Trophoblast cell (in vitro differentiated cells and primary cell): ENCODE measurements at regions not wholly inside any gene's neighbourhood (a gene's known extent, or its start where the extent isn't known, plus 50 kb on each side); places are given as distances from the start of the nearest gene placed in this dataset.
"Not testable (repeated sequence)": the region's sequence is repeated elsewhere in the genome, so short reads cannot be mapped to it uniquely, and the experiment has no call there.

Experiments
- DNase-seq, 2 donors: peaks; one replicate each; pipeline ENCODE4 v3.0.0-alpha.2; 2016
- H2AFZ ChIP-seq: 2 replicates; pipeline ENCODE4 v1.6.1; 2013; ENCODE audit warnings: low read length, moderate library complexity, mild to moderate bottlenecking; ENCODE audit not compliant: insufficient read depth, poor library complexity
- H2AK5ac ChIP-seq: 2 replicates; pipeline ENCODE4 v1.6.1; 2013; ENCODE audit warnings: mild to moderate bottlenecking, low read length
- H2BK120ac ChIP-seq: 2 replicates; pipeline ENCODE4 v1.6.1; 2013; ENCODE audit warnings: low read length, mild to moderate bottlenecking, moderate library complexity; ENCODE audit not compliant: insufficient read depth, poor library complexity
- H2BK12ac ChIP-seq: 2 replicates; pipeline ENCODE4 v1.6.1; 2013; ENCODE audit warnings: mild to moderate bottlenecking, low read length, moderate library complexity
- H2BK5ac ChIP-seq: 2 replicates; pipeline ENCODE4 v1.6.1; 2013; ENCODE audit warnings: low read length, low read depth, moderate library complexity, mild to moderate bottlenecking; ENCODE audit not compliant: poor library complexity
- H3K14ac ChIP-seq: 2 replicates; pipeline ENCODE4 v1.6.1; 2013; ENCODE audit warnings: mild to moderate bottlenecking, low read length
- H3K18ac ChIP-seq: 2 replicates; pipeline ENCODE4 v1.6.1; 2013; ENCODE audit warnings: mild to moderate bottlenecking, low read length
- H3K23ac ChIP-seq: 2 replicates; pipeline ENCODE4 v1.6.1; 2013; ENCODE audit warnings: low read length
- H3K27ac ChIP-seq: 2 replicates; pipeline ENCODE4 v1.5.1; 2013; ENCODE audit warnings: low read depth, mild to moderate bottlenecking, inconsistent platforms, low read length, moderate library complexity
- H3K27me3 ChIP-seq: 2 replicates; pipeline ENCODE4 v1.6.1; 2013; ENCODE audit warnings: inconsistent platforms, mild to moderate bottlenecking, low read length, moderate library complexity; ENCODE audit not compliant: insufficient read depth
- H3K36me3 ChIP-seq, 2 experiments: 1 replicate in 1 of 2; 2 replicates in 1 of 2; pipeline ENCODE4 v1.6.1; 2013; ENCODE audit warnings: low read length in 2 of 2, mild to moderate bottlenecking in 2 of 2, moderate library complexity in 1 of 2; ENCODE audit not compliant: insufficient read depth in 2 of 2, control insufficient read depth in 1 of 2
- H3K4ac ChIP-seq: 2 replicates; pipeline ENCODE4 v1.6.1; 2013; ENCODE audit warnings: low read depth, mild to moderate bottlenecking, low read length, moderate library complexity
- H3K4me1 ChIP-seq, 2 experiments: 1 replicate in 1 of 2; 2 replicates in 1 of 2; pipeline ENCODE4 v1.6.1; 2013; ENCODE audit warnings: low read length in 2 of 2, mild to moderate bottlenecking in 2 of 2, moderate library complexity in 1 of 2; ENCODE audit not compliant: insufficient read depth in 2 of 2, control insufficient read depth in 1 of 2
- H3K4me2 ChIP-seq: 2 replicates; pipeline ENCODE4 v1.6.1; 2013; ENCODE audit warnings: inconsistent platforms, mild to moderate bottlenecking, low read length, moderate library complexity
- H3K4me3 ChIP-seq: 2 replicates; pipeline ENCODE4 v1.5.1; 2013; ENCODE audit warnings: mild to moderate bottlenecking, low read depth, low read length, inconsistent platforms
- H3K79me1 ChIP-seq: one replicate; pipeline ENCODE4 v1.6.1; 2013; ENCODE audit warnings: low read length
- H3K79me2 ChIP-seq: 2 replicates; pipeline ENCODE4 v1.6.1; 2013; ENCODE audit warnings: low read length, mild to moderate bottlenecking; ENCODE audit not compliant: control insufficient read depth, insufficient read depth, poor library complexity
- H3K9ac ChIP-seq: 2 replicates; pipeline ENCODE4 v1.6.1; 2013; ENCODE audit warnings: mild to moderate bottlenecking, low read length
- H3K9me3 ChIP-seq: 2 replicates; pipeline ENCODE4 v1.6.1; 2013; ENCODE audit warnings: low read depth, mild to moderate bottlenecking, control low read depth, inconsistent platforms, low read length; ENCODE audit not compliant: insufficient read depth
- H4K12ac ChIP-seq: 2 replicates; pipeline ENCODE4 v1.6.1; 2013; ENCODE audit warnings: low read depth, mild to moderate bottlenecking, low read length, moderate library complexity
- H4K8ac ChIP-seq: 2 replicates; pipeline ENCODE4 v1.6.1; 2013; ENCODE audit warnings: low read depth, mild to moderate bottlenecking, low read length, moderate library complexity
- H4K91ac ChIP-seq: one replicate; pipeline ENCODE4 v1.6.1; 2013; ENCODE audit warnings: low read depth, mild to moderate bottlenecking, low read length, moderate library complexity
- WGBS: extraction: QIAGEN DNeasy Blood & Tissue Kit; methylation state at CpG from one replicate; pipeline ENCODE4 v1.1.7; 2013; ENCODE audit warnings: missing lambda C conversion rate; ENCODE audit not compliant: insufficient read length, insufficient coverage; ENCODE audit errors: extremely low coverage; 5-methylcytosine and 5-hydroxymethylcytosine counted together

DNA sequence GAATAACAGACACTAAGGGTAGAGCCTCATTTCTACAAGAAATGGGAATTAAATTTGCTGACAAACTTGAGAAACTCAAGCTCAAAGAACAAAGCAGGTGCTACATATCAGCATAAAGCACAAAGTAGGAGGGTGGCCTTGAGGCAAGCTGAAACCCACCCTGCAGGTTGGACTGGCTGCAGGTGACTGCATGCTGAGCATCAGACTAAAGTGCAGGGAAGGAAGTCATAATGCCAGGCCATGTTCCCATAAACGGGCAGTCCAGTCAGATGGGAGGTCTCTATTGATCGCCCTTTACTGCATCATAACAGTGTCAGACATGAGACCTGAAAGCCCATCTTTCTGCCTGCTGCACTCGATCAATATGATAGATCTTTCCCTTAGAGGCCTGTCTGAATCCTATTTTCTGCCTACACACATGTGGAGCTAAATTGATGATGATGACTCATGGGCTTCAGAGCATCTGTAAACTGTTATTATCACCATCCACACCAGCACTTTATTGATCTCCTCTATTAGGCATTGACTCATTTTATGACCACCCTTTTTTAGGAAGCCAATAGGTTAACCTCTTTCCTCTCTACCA is 224.5 kb upstream of the DDI1 start:
- H3K23ac ChIP-seq, result no peak overlapping the region
- H3K4me1 ChIP-seq, result peaks cover 0 to 3% of the 10 kb centered on the region in 2 experiments
- no peaks in the 10 kb centered on the region for H3K9me3 ChIP-seq
- H3K79me2 ChIP-seq, result no peaks in the 10 kb centered on the region
- no peaks in the 10 kb centered on the region for H3K27me3 ChIP-seq
- no peak overlapping the region for H2BK5ac ChIP-seq
- no peak overlapping the region for H2BK12ac ChIP-seq
- WGBS, result no CpG with 5 or more reads among the region's 3 CpGs
- no peak overlapping the region for H3K14ac ChIP-seq
- H3K18ac ChIP-seq, result no peak overlapping the region
- no peak overlapping the region for H3K9ac ChIP-seq
- no peak overlapping the region for H2AK5ac ChIP-seq
- no peak overlapping the region for H4K8ac ChIP-seq
- no peaks in the 10 kb centered on the region for H3K36me3 ChIP-seq
- no peak overlapping the region for H4K12ac ChIP-seq
- no peak overlapping the region for H3K4ac ChIP-seq
- no peak overlapping the region for H2AFZ ChIP-seq
- no peak overlapping the region for H4K91ac ChIP-seq
- H3K4me3 ChIP-seq, result no peak overlapping the region
- DNase-seq, result no peak
- no peak overlapping the region for H2BK120ac ChIP-seq
- H3K27ac ChIP-seq, result no peak overlapping the region
- H3K4me2 ChIP-seq, result no peak overlapping the region
- no peaks in the 10 kb centered on the region for H3K79me1 ChIP-seq

DNA sequence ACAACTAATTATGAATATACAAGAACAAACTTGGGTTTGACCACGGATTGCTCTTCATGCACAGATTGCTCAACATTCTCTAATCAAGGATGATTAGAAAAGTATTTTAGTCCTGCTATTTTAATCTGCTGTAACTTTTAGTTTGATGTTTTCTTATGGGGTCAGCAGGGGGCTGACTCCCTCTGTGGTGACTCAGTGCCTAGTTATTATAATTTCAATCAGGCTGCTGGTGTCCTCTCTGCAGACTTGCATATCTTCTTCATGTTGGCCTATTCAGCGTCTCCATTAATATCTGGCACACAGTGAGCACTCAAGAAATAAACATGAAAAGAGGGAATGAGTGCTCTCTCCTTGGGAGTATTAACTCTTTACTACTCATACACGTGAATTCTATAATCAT is 223.8 kb upstream of the DDI1 start:
- Histone ChIP-seq H2BK120ac (no peak overlapping the region), H3K9me3 (no peaks in the 10 kb centered on the region), H3K9ac (no peak overlapping the region), H3K79me2 (no peaks in the 10 kb centered on the region), H3K4me2 (no peak overlapping the region), H2AFZ (no peak overlapping the region), H3K27ac (no peak overlapping the region), H4K8ac (no peak overlapping the region), H3K27me3 (no peaks in the 10 kb centered on the region), H3K23ac (no peak overlapping the region), H2BK5ac (no peak overlapping the region), H3K18ac (no peak overlapping the region), H3K4ac (no peak overlapping the region), H4K91ac (no peak overlapping the region), H2AK5ac (no peak overlapping the region), H3K4me1 (peaks cover 0 to 3% of the 10 kb centered on the region in 2 experiments), H4K12ac (no peak overlapping the region), H2BK12ac (no peak overlapping the region), H3K14ac (no peak overlapping the region), H3K79me1 (no peaks in the 10 kb centered on the region), H3K36me3 (no peaks in the 10 kb centered on the region), H3K4me3 (no peak overlapping the region)
- WGBS, result no CpG with 5 or more reads among the region's 3 CpGs
- DNase-seq, result no peak

DNA sequence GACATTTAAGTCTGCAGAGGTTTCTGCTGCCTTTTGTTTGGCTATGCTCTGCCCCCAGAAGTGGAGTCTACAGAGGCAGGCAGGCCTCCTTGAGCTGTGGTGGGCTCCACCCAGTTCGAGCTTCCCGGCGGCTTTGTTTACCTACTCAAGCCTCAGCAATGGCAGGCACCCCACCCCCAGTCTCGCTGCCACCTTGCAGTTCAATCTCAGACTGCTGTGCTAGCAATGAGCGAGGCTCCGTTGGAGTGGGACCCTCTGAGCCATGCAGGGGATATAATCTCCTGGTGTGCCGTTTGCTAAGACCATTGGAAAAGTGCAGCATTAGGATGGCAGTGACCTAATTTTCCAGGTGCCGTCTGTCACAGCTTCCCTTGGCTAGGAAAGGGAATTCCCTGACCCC is 216.1 kb upstream of the DDI1 start:
- not testable (repeated sequence) for H3K4me3 ChIP-seq, H3K23ac ChIP-seq, H4K8ac ChIP-seq, H3K9ac ChIP-seq, H2BK120ac ChIP-seq, H3K79me1 ChIP-seq, H2BK12ac ChIP-seq, H3K14ac ChIP-seq, H3K27ac ChIP-seq, H3K4me2 ChIP-seq, H3K4me1 ChIP-seq, H2AK5ac ChIP-seq, H3K27me3 ChIP-seq, H2BK5ac ChIP-seq, DNase-seq, H3K79me2 ChIP-seq, H4K12ac ChIP-seq, H3K9me3 ChIP-seq, H3K36me3 ChIP-seq, H3K18ac ChIP-seq, H2AFZ ChIP-seq, H4K91ac ChIP-seq, H3K4ac ChIP-seq
- no CpG with 5 or more reads among the region's 8 CpGs for WGBS

DNA sequence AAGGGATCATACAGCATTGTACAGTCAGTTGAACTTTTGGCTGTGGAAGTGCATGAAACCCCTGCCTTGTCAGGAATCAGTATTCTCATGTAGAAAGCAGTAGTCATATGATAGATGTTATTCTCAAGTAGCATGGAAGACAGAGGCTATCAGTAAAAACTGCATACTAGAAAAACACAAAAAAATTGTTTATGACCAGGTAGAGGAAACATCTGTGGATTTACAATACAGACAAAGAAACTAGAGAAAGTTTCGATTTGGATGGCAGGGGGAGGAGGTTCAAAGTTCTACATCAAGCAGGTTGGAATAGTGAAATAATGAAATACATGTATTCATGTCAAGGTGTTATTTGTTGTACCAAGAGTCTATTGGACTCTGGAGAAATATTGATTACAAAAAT is 212.3 kb upstream of the DDI1 start:
- no CpG with 5 or more reads among the region's 1 CpG for WGBS

More for the DNA sequence above, 212.3 kb upstream of the DDI1 start:
- Histone ChIP-seq H3K9ac (no peak overlapping the region), H3K4me1 (no peaks in the 10 kb centered on the region), H2BK5ac (no peak overlapping the region), H3K9me3 (peaks cover 4% of the 10 kb centered on the region), H3K36me3 (no peaks in the 10 kb centered on the region), H4K91ac (no peak overlapping the region), H2AK5ac (no peak overlapping the region), H4K12ac (no peak overlapping the region), H3K27me3 (no peaks in the 10 kb centered on the region), H3K27ac (no peak overlapping the region), H3K79me1 (no peaks in the 10 kb centered on the region), H2BK120ac (no peak overlapping the region), H3K4me3 (no peak overlapping the region), H2BK12ac (no peak overlapping the region), H2AFZ (no peak overlapping the region), H3K4me2 (no peak overlapping the region), H3K79me2 (no peaks in the 10 kb centered on the region), H3K23ac (no peak overlapping the region), H3K14ac (no peak overlapping the region), H4K8ac (no peak overlapping the region), H3K4ac (no peak overlapping the region), H3K18ac (no peak overlapping the region)
- no peak for DNase-seq
